DOHH2 (cell line): ENCODE measurements at regions not wholly inside any gene's neighbourhood (a gene's known extent, or its start where the extent isn't known, plus 50 kb on each side); places are given as distances from the start of the nearest gene placed in this dataset.

Experiments used
- EZH2phosphoT487 ChIP-seq: fragments of 200-600 bp; sonication (generic); IDR thresholded peaks from 2 replicates; pipeline ENCODE4 v1.6.1; 2017; ENCODE audit warnings: borderline replicate concordance, mild to moderate bottlenecking, antibody characterized with exemption, low read length, moderate library complexity, mixed read lengths
- TF ChIP-seq, protein P1 (sequence below): fragments of 200-600 bp; sonication (generic); IDR thresholded peaks from one replicate; pipeline ENCODE4 v1.5.1; 2014; ENCODE audit warnings: antibody characterized with exemption, mild to moderate bottlenecking, low read depth, low read length; ENCODE audit not compliant: poor library complexity, severe bottlenecking

- TF ChIP-seq, protein P1, sequence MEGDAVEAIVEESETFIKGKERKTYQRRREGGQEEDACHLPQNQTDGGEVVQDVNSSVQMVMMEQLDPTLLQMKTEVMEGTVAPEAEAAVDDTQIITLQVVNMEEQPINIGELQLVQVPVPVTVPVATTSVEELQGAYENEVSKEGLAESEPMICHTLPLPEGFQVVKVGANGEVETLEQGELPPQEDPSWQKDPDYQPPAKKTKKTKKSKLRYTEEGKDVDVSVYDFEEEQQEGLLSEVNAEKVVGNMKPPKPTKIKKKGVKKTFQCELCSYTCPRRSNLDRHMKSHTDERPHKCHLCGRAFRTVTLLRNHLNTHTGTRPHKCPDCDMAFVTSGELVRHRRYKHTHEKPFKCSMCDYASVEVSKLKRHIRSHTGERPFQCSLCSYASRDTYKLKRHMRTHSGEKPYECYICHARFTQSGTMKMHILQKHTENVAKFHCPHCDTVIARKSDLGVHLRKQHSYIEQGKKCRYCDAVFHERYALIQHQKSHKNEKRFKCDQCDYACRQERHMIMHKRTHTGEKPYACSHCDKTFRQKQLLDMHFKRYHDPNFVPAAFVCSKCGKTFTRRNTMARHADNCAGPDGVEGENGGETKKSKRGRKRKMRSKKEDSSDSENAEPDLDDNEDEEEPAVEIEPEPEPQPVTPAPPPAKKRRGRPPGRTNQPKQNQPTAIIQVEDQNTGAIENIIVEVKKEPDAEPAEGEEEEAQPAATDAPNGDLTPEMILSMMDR: no peak
- TF ChIP-seq EZH2phosphoT487: no peak
These were observed 168.4 kb downstream of the GADD45G start for GRCh38 chr9:89773170-89773569.
